Loucy (cell line): ENCODE measurements at regions not wholly inside any gene's neighbourhood (a gene's known extent, or its start where the extent isn't known, plus 50 kb on each side); places are given as distances from the start of the nearest gene placed in this dataset.

ENCODE experiments used
- EZH2phosphoT487 ChIP-seq: fragments of 200-600 bp; IDR thresholded peaks from 2 replicates; pipeline ENCODE4 v1.6.1; 2018; ENCODE audit warnings: antibody characterized with exemption, mild to moderate bottlenecking, moderate library complexity, borderline replicate concordance
- TF ChIP-seq, protein P1 (sequence below): fragments of 200-600 bp; sonication (generic); conservative IDR thresholded peaks from 2 replicates; pipeline ENCODE4 v1.5.1; 2014; ENCODE audit warnings: mild to moderate bottlenecking, antibody characterized with exemption, low read length

DNA sequence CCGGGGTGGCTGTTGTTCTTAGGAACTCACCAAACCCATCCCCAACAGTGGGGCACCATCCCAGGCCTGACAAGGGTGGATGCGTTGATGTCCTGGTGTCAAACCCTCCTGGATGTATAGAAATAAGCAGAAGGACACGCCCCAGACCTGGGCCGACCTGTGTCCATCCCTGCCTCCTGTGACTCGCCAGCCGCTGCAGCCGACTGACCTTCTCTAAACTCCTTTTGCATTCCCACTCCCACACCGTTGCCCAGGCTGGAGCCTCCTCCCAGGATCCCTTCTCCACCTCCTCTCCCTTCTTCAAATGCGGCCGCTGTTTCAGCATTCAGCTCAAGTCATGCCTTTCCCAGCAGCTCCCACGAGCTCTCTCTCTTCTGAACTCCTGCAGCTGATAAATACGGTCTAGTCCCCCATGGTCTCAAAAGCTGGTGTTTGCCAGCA, 213.2 kb upstream of the IER5L start:
- no peak for TF ChIP-seq EZH2phosphoT487
- TF ChIP-seq, protein P1, sequence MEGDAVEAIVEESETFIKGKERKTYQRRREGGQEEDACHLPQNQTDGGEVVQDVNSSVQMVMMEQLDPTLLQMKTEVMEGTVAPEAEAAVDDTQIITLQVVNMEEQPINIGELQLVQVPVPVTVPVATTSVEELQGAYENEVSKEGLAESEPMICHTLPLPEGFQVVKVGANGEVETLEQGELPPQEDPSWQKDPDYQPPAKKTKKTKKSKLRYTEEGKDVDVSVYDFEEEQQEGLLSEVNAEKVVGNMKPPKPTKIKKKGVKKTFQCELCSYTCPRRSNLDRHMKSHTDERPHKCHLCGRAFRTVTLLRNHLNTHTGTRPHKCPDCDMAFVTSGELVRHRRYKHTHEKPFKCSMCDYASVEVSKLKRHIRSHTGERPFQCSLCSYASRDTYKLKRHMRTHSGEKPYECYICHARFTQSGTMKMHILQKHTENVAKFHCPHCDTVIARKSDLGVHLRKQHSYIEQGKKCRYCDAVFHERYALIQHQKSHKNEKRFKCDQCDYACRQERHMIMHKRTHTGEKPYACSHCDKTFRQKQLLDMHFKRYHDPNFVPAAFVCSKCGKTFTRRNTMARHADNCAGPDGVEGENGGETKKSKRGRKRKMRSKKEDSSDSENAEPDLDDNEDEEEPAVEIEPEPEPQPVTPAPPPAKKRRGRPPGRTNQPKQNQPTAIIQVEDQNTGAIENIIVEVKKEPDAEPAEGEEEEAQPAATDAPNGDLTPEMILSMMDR, result no peak
